Fibroblast of mammary gland (primary cell): ENCODE measurements at regions not wholly inside any gene's neighbourhood (a gene's known extent, or its start where the extent isn't known, plus 50 kb on each side); places are given as distances from the start of the nearest gene placed in this dataset.
"Not testable (repeated sequence)": the region's sequence is repeated elsewhere in the genome, so short reads cannot be mapped to it uniquely, and the experiment has no call there.

Experiments
- DNase-seq: peaks from one replicate; pipeline ENCODE4 v3.0.0-alpha.2; 2010; ENCODE audit warnings: low read depth
- H3K4me3 ChIP-seq: 2 replicates; pipeline ENCODE4 v1.5.1; 2011; ENCODE audit warnings: low read depth, mild to moderate bottlenecking, low read length, moderate library complexity; ENCODE audit not compliant: control insufficient read depth
- CTCF ChIP-seq: conservative IDR thresholded peaks from 2 replicates; pipeline ENCODE4 v1.5.1; 2011; ENCODE audit warnings: low read depth, low read length, inconsistent platforms; ENCODE audit not compliant: control insufficient read depth, insufficient read depth

DNA sequence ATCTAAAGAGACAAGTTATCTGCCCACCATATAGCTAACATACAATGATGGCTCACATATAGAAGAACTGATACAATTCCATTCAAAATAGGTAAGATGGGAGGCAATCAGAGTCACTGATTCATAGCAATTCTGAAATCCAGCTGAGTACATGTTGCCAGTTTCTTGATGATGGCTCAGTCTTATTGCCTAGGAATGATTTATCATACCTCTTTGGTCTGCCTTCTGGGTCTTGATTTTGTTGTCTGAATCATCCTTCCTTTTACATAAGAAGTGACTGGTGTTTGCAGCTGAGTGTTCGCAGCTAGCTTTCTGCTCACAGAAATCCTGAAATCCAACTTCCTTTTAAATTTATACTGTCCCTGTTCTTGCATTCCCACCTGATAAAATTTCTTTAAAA is 463.2 kb upstream of the MGAT4C start:
- DNase-seq = peak; percentile 81
- no peak overlapping the region for H3K4me3 ChIP-seq
- no peak for TF ChIP-seq CTCF

DNA sequence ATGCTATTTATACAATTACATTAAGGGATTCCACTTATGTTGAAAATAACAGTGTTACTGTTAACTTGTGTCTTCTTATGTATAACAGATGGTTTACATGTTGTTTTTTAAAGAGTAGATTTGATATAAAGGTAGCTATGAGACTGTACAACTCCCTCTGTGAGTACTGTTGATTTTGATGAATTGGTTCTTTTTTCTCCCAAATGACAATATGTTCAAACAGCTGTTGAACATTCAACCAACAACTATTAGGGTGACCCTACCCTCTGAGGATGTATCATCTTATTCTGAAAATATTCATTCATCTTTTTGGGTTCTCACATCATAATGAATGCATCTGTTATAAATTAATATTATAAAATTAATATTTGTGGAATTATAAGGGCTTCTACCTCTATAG is 456.9 kb upstream of the MGAT4C start:
- TF ChIP-seq CTCF = no peak
- H3K4me3 ChIP-seq = no peak overlapping the region
- DNase-seq = peak; percentile 19

DNA sequence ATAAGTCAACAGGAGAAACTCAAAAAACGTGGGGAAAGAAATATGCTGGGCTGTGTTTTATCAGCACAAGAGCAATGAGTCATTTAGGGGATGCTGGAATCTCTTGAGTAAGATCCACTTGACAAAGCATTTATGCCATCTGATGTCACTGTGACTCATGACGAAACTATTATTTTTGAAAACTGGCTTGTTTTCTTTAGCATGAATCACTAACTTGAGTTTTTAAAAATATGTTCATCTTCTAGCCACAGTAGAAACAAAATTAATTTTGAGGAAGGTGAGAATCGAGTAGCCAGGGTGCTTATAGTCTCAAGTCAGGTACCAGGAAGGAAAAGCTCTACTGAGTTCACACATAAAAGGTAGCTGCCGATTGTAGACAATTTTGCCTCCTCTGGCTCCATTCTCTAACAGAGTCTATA is 456.2 kb upstream of the MGAT4C start:
- peak; percentile 99 for DNase-seq
- no peak overlapping the region for H3K4me3 ChIP-seq
- no peak for TF ChIP-seq CTCF

DNA sequence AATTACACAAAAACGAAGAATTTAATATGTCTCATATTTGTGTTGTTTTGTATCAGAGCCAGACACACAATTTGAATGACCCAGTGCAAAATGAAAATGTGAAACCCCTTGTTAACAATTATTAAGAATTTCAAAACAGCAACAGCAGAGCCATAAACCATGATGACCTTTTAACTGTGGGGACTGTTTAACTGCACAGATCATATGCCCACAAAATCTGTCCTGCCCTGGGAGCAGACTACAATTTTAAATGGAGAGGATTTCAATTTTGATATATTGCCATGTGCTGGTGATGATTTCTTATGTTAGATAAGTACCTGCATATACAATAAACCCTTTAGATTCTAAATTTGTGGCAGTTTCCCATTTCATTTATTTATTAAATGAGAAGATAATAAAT is 455.5 kb upstream of the MGAT4C start:
- H3K4me3 ChIP-seq = no peak overlapping the region
- no peak for DNase-seq
- no peak for TF ChIP-seq CTCF

DNA sequence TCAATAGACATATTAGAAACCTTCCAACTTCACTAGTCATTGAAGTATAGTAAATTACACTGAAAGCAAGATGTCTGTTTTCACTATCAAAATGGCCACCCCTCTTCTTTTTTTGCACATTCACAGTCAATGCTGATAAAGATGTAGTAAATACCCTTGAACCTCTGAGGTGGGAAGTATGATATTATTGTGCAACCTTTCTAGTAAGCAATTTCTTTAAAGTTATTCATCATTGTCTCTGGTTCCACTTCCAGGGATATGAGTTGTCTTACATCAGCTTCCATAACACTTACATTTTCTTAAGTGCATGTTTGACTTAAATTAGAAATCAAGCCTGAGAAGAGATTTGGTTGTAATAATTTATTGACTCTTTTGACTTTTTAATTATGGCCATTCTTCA is 453.9 kb upstream of the MGAT4C start:
- H3K4me3 ChIP-seq = no peak overlapping the region
- TF ChIP-seq CTCF = no peak
- DNase-seq = peak; percentile 50

DNA sequence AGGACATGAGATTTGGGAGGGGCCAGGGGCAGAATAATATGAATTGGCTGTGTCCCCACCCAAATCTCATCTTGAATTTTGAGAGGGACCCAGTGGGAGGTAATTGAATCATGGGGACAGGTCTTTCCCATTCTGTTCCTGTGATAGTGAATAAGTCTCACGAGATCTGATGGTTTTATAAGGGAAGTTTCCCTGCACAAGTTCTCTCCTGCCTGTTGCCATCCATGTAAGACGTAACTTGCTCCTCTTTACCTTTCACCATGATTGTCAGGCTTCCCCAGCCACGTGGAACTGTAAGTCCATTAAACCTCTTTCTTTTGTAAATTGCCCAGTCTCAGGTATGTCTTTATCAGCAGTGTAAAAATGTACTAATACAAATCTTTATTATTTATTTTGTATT is 452.8 kb upstream of the MGAT4C start:
- not testable (repeated sequence) for H3K4me3 ChIP-seq, DNase-seq

DNA sequence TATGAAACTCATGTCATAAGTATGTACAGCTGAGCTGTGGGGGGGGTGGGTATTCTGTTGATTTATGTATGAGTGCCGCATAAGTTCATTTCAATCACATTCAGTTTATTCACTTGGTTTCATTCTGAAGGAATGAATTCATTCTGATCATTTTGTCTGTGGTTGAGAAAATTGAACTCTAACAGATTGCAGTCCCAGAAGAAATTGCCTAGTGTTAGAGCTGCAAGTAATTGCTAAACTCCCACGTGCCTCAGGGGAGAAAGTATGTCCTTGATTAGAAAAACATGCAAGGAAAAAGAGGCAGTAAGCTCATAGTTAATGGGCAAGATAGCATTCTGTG is 442.4 kb upstream of the MGAT4C start:
- no peak for TF ChIP-seq CTCF
- peak; percentile 85 for DNase-seq
- no peak overlapping the region for H3K4me3 ChIP-seq
